GM23248 (cell line): ENCODE measurements at regions not wholly inside any gene's neighbourhood (a gene's known extent, or its start where the extent isn't known, plus 50 kb on each side); places are given as distances from the start of the nearest gene placed in this dataset.

Source experiments
- EZH2 ChIP-seq: fragments of 200-600 bp; sonication (generic); IDR thresholded peaks from 2 replicates; pipeline ENCODE4 v1.6.1; 2018; ENCODE audit warnings: antibody characterized with exemption, mild to moderate bottlenecking; ENCODE audit not compliant: insufficient read depth, poor library complexity, severe bottlenecking
- EZH2phosphoT487 ChIP-seq: fragments of 200-600 bp; sonication (generic); IDR thresholded peaks from 2 replicates; pipeline ENCODE4 v1.6.1; 2018; ENCODE audit warnings: antibody characterized with exemption, moderate library complexity, mild to moderate bottlenecking, low read depth; ENCODE audit not compliant: insufficient read depth

DNA sequence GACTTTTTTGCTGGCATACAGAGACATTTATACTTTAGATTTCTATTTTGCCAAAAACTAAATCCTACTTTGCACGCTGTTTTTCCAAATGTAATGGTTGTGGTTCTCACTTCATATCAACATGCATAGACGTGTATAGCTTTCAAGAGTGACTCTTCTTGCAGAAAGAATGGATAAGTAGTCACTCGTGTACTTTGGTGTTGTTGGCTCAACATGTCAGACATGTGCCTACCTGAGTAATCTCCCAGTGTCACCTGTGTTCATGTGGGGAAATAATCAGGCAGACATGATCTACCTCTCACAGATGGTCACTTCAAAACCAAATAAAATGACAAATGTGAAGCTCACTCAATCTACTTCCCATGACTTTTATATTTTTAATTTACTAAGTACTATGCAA, 73.1 kb downstream of the GPR88 start:
- no peak for TF ChIP-seq EZH2
- no peak for TF ChIP-seq EZH2phosphoT487
